ENCODE measurements at regions not wholly inside any gene's neighbourhood (a gene's known extent, or its start where the extent isn't known, plus 50 kb on each side); places are given as distances from the start of the nearest gene placed in this dataset.
"Not testable (repeated sequence)": the region's sequence is repeated elsewhere in the genome, so short reads cannot be mapped to it uniquely, and the experiment has no call there.

- DNase-seq (ENCODE audit: extremely low spot score), result no peak
- TF ChIP-seq CTCF (IDR thresholded peaks at IDR 0.05; ENCODE audit: control extremely low read depth, extremely low read depth, low read depth, missing control alignments), result no peak
- POLR2A ChIA-PET, result interaction anchor here (0.6 kb wide), 1 partner anchor 109 kb away, joined by 3 read pairs; no protein-coding TSS in a partner anchor
- CTCF ChIA-PET, result no interaction called here
Observed at GRCh38 chr6:113679051-113679450, 178.1 kb upstream of the MARCKS start.

GRCh38 chr6:113680301-113680700 is 176.8 kb upstream of the MARCKS start:
- ChIA-PET POLR2A (no interaction called here), CTCF (interaction anchor here (0.7 kb wide), 1 partner anchor 9 kb away, joined by 3 read pairs; no protein-coding TSS in a partner anchor)
- DNase-seq (ENCODE audit: extremely low spot score), result no peak
- TF ChIP-seq CTCF (IDR thresholded peaks at IDR 0.05; ENCODE audit: control extremely low read depth, extremely low read depth, low read depth, missing control alignments), result no peak

GRCh38 chr6:113683968-113684367 is 173.2 kb upstream of the MARCKS start:
- DNase-seq (ENCODE audit: extremely low spot score), result no peak
- CTCF ChIA-PET, result interaction anchor here (0.9 to 2.0 kb wide), 2 partner anchors 21 to 28 kb away, joined by 3 to 5 read pairs; no protein-coding TSS in a partner anchor
- no peak for TF ChIP-seq CTCF (IDR thresholded peaks at IDR 0.05; ENCODE audit: control extremely low read depth, extremely low read depth, low read depth, missing control alignments)
- POLR2A ChIA-PET, result no interaction called here

GRCh38 chr6:113684382-113684901 is 172.7 kb upstream of the MARCKS start:
- ChIA-PET POLR2A (no interaction called here), CTCF (interaction anchor here (0.9 to 2.0 kb wide), 2 partner anchors 20 to 29 kb away, joined by 3 to 5 read pairs; no protein-coding TSS in a partner anchor)
- no peak for DNase-seq (ENCODE audit: extremely low spot score)
- no peak for TF ChIP-seq CTCF (IDR thresholded peaks at IDR 0.05; ENCODE audit: control extremely low read depth, extremely low read depth, low read depth, missing control alignments)

- TF ChIP-seq CTCF (IDR thresholded peaks at IDR 0.05; ENCODE audit: control extremely low read depth, extremely low read depth, low read depth, missing control alignments), result no peak
- no peak for DNase-seq (ENCODE audit: extremely low spot score)
- ChIA-PET CTCF (interaction anchor here (1.0 kb wide), 1 partner anchor 8 kb away, joined by 3 read pairs; no protein-coding TSS in a partner anchor), POLR2A (no interaction called here)
Observed at GRCh38 chr6:113686049-113686448, 171.1 kb upstream of the MARCKS start.

GRCh38 chr6:113689620-113690019 is 167.5 kb upstream of the MARCKS start:
- DNase-seq (ENCODE audit: extremely low spot score); POLR2A ChIA-PET: not testable (repeated sequence)
- CTCF ChIA-PET, result interaction anchor here (1.5 kb wide), 1 partner anchor 12 kb away, joined by 3 read pairs; no protein-coding TSS in a partner anchor

Data from GM10248 (cell line).